ENCODE measurements at regions not wholly inside any gene's neighbourhood (a gene's known extent, or its start where the extent isn't known, plus 50 kb on each side); places are given as distances from the start of the nearest gene placed in this dataset.

DNA sequence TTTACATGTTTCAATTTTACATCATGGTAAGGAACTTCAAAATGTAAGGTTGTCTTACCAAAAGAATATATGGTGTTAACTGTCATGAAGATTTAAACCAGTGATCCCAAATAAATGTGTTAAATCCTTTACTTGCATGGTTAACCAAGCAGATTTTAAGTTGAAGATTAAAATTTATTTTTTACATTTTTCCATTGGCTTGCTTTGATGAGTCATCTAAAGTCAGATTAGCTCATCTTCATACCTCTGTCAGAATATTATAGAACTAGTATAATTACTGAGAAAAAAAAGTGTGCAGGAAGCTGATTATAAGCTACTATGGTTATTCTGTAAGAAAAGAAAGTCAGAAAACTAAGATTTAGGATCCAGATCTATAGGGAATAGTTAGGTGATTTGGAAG, 95.3 kb upstream of the DPH5 start:
- Histone ChIP-seq H2AFZ (no peak overlapping the region), H3F3A (replicated peaks; ENCODE audit: low read depth) (no peaks in the 10 kb centered on the region), H3K4me3 (no peak overlapping the region), H3K4me2 (no peak overlapping the region), H3K36me3 (ENCODE audit: insufficient read depth) (no peaks in the 10 kb centered on the region), H3K9me2 (ENCODE audit: insufficient read depth) (no peaks in the 10 kb centered on the region), H3K27ac (ENCODE audit: low read depth) (no peak overlapping the region), H4K20me1 (replicated peaks; ENCODE audit: insufficient read depth) (no peaks in the 10 kb centered on the region), H3K4me1 (ENCODE audit: insufficient read depth) (no peaks in the 10 kb centered on the region), H3K79me2 (replicated peaks; ENCODE audit: insufficient read depth) (no peaks in the 10 kb centered on the region), H3K27me3 (ENCODE audit: insufficient read depth) (no peaks in the 10 kb centered on the region)
- H3K4me3 Mint-ChIP-seq: no peak overlapping the region
- TF ChIP-seq, protein P1, sequence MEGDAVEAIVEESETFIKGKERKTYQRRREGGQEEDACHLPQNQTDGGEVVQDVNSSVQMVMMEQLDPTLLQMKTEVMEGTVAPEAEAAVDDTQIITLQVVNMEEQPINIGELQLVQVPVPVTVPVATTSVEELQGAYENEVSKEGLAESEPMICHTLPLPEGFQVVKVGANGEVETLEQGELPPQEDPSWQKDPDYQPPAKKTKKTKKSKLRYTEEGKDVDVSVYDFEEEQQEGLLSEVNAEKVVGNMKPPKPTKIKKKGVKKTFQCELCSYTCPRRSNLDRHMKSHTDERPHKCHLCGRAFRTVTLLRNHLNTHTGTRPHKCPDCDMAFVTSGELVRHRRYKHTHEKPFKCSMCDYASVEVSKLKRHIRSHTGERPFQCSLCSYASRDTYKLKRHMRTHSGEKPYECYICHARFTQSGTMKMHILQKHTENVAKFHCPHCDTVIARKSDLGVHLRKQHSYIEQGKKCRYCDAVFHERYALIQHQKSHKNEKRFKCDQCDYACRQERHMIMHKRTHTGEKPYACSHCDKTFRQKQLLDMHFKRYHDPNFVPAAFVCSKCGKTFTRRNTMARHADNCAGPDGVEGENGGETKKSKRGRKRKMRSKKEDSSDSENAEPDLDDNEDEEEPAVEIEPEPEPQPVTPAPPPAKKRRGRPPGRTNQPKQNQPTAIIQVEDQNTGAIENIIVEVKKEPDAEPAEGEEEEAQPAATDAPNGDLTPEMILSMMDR (conservative IDR thresholded peaks at IDR 0.05; ENCODE audit: low read depth in 2 of 2): no peak
- TF ChIP-seq POLR2AphosphoS5 (IDR thresholded peaks at IDR 0.05; ENCODE audit: low read depth) (no peak), EZH2 (IDR thresholded peaks at IDR 0.05; ENCODE audit: low read depth, unreplicated experiment) (no peak), ETS1 (IDR thresholded peaks at IDR 0.05) (no peak), JUNB (IDR thresholded peaks at IDR 0.05; ENCODE audit: unreplicated experiment) (no peak), CREB1 (CRISPR knock-in tag; IDR thresholded peaks at IDR 0.05; ENCODE audit: low read depth) (no peak), ZNF114 (CRISPR knock-in tag; IDR thresholded peaks at IDR 0.05) (no peak), ZNF462 (CRISPR knock-in tag; IDR thresholded peaks at IDR 0.05) (no peak)
- TF ChIP-seq, protein P2, sequence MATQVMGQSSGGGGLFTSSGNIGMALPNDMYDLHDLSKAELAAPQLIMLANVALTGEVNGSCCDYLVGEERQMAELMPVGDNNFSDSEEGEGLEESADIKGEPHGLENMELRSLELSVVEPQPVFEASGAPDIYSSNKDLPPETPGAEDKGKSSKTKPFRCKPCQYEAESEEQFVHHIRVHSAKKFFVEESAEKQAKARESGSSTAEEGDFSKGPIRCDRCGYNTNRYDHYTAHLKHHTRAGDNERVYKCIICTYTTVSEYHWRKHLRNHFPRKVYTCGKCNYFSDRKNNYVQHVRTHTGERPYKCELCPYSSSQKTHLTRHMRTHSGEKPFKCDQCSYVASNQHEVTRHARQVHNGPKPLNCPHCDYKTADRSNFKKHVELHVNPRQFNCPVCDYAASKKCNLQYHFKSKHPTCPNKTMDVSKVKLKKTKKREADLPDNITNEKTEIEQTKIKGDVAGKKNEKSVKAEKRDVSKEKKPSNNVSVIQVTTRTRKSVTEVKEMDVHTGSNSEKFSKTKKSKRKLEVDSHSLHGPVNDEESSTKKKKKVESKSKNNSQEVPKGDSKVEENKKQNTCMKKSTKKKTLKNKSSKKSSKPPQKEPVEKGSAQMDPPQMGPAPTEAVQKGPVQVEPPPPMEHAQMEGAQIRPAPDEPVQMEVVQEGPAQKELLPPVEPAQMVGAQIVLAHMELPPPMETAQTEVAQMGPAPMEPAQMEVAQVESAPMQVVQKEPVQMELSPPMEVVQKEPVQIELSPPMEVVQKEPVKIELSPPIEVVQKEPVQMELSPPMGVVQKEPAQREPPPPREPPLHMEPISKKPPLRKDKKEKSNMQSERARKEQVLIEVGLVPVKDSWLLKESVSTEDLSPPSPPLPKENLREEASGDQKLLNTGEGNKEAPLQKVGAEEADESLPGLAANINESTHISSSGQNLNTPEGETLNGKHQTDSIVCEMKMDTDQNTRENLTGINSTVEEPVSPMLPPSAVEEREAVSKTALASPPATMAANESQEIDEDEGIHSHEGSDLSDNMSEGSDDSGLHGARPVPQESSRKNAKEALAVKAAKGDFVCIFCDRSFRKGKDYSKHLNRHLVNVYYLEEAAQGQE (IDR thresholded peaks at IDR 0.05; ENCODE audit: unreplicated experiment): no peak
- no peak overlapping the region for H3K27ac Mint-ChIP-seq
- no peak for DNase-seq (ENCODE audit: low spot score)
- H3K4me1 Mint-ChIP-seq: no peaks in the 10 kb centered on the region
- no peak for ATAC-seq
- H3K9me3 Mint-ChIP-seq: no peaks in the 10 kb centered on the region
- H3K36me3 Mint-ChIP-seq (ENCODE audit: low read depth): no peaks in the 10 kb centered on the region
- peaks cover 1% of the 10 kb centered on the region for H3K27me3 Mint-ChIP-seq (ENCODE audit: insufficient read depth, low read depth, poor library complexity)

All from GM23338 (cell line).